Activated CD8-positive, alpha-beta memory T cell treated with anti-CD3 and anti-CD28 coated beads for 36 hours (primary cell): ENCODE measurements at regions not wholly inside any gene's neighbourhood (a gene's known extent, or its start where the extent isn't known, plus 50 kb on each side); places are given as distances from the start of the nearest gene placed in this dataset.

ENCODE experiments used
- CTCF ChIA-PET: fragments of 350-600 bp; sonication (Branson Sonifier 250); formaldehyde crosslinking; loops from one replicate; lab custom pipeline; 2021; ENCODE audit warnings: antibody characterized with exemption; lab: Charles Lee
- POLR2A ChIA-PET: fragments of 350-600 bp; sonication (Branson Sonifier 250); formaldehyde crosslinking; loops from one replicate; lab custom pipeline; 2021; ENCODE audit warnings: antibody characterized with exemption; lab: Charles Lee

- CTCF ChIA-PET, result no interaction called here
- POLR2A ChIA-PET, result no interaction called here
Measured at GRCh38 chr22:48253573-48253972, 1491.1 kb downstream of the TBC1D22A start.

GRCh38 chr22:48253136-48253535 is 1490.7 kb downstream of the TBC1D22A start:
- CTCF ChIA-PET, result no interaction called here
- POLR2A ChIA-PET, result no interaction called here

GRCh38 chr22:48251629-48252028 is 1489.2 kb downstream of the TBC1D22A start:
- POLR2A ChIA-PET, result no interaction called here
- CTCF ChIA-PET, result no interaction called here

GRCh38 chr22:48250937-48251530 is 1488.6 kb downstream of the TBC1D22A start:
- POLR2A ChIA-PET, result no interaction called here
- CTCF ChIA-PET, result no interaction called here

- POLR2A ChIA-PET, result no interaction called here
- CTCF ChIA-PET, result no interaction called here
Measured at GRCh38 chr22:48250286-48250895, 1487.9 kb downstream of the TBC1D22A start.

- ChIA-PET CTCF (no interaction called here), POLR2A (no interaction called here)
Measured at GRCh38 chr22:48249713-48250268, 1487.3 kb downstream of the TBC1D22A start.

GRCh38 chr22:48248901-48249455 is 1486.5 kb downstream of the TBC1D22A start:
- POLR2A ChIA-PET, result no interaction called here

GRCh38 chr22:48247829-48248228 is 1485.4 kb downstream of the TBC1D22A start:
- CTCF ChIA-PET, result no interaction called here
- POLR2A ChIA-PET, result no interaction called here

More at GRCh38 chr22:48248901-48249455, 1486.5 kb downstream of the TBC1D22A start:
- CTCF ChIA-PET, result no interaction called here

GRCh38 chr22:48245196-48245485 is 1482.7 kb downstream of the TBC1D22A start:
- CTCF ChIA-PET, result no interaction called here
- POLR2A ChIA-PET, result no interaction called here

- CTCF ChIA-PET, result no interaction called here
- POLR2A ChIA-PET, result no interaction called here
Measured at GRCh38 chr22:48244388-48245195, 1482.1 kb downstream of the TBC1D22A start.

- CTCF ChIA-PET, result no interaction called here
- POLR2A ChIA-PET, result no interaction called here
Measured at GRCh38 chr22:48242461-48242864, 1480.0 kb downstream of the TBC1D22A start.

GRCh38 chr22:48241658-48242057 is 1479.2 kb downstream of the TBC1D22A start:
- ChIA-PET CTCF (no interaction called here), POLR2A (no interaction called here)

GRCh38 chr22:48240935-48241230 is 1478.4 kb downstream of the TBC1D22A start:
- POLR2A ChIA-PET, result no interaction called here

GRCh38 chr22:48240148-48240934 is 1477.9 kb downstream of the TBC1D22A start:
- ChIA-PET POLR2A (no interaction called here), CTCF (no interaction called here)

More at GRCh38 chr22:48240935-48241230, 1478.4 kb downstream of the TBC1D22A start:
- CTCF ChIA-PET, result no interaction called here

- ChIA-PET POLR2A (no interaction called here), CTCF (no interaction called here)
Measured at GRCh38 chr22:48239461-48240147, 1477.2 kb downstream of the TBC1D22A start.

GRCh38 chr22:48238966-48239365 is 1476.5 kb downstream of the TBC1D22A start:
- CTCF ChIA-PET, result no interaction called here
- POLR2A ChIA-PET, result no interaction called here

GRCh38 chr22:48238284-48238915 is 1476.0 kb downstream of the TBC1D22A start:
- CTCF ChIA-PET, result no interaction called here
- POLR2A ChIA-PET, result no interaction called here

- POLR2A ChIA-PET, result no interaction called here
- CTCF ChIA-PET, result no interaction called here
Measured at GRCh38 chr22:48237466-48238283, 1475.2 kb downstream of the TBC1D22A start.
